ENCODE measurements at regions not wholly inside any gene's neighbourhood (a gene's known extent, or its start where the extent isn't known, plus 50 kb on each side); places are given as distances from the start of the nearest gene placed in this dataset.

DNA sequence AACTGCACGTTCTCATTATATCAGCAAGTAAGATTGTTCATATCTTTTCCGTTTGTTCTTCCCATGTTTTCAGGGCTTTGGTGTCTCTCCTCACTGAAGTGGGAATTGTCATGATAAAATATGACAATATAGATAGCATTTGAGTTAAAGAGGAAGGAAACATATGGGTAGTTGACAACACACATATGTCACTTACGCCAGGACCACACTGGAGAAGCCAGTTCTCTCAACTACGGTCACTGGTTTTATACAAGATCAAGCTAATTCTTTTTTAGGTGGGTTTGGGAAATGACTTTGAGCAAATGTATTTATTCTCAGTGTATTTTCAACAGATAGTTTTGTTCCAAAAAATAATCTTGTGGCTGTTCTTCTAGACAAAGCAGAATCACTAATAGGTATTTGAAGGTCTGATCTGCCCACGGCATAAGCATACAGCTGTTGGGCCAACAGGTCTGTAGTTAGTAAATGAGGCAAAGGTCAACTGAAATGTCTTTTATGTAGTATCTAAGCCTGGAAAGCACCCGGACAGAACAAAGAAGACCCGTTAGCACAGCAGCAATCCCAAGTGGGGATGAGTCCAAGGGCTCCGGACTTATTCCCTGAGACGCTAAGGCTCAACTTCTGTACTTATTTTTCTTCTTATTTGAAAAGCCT, 433.6 kb upstream of the ZP4 start:
- Histone ChIP-seq H3K27ac (no peak overlapping the region), H3K9me3 (no peaks in the 10 kb centered on the region), H3K4me1 (no peaks in the 10 kb centered on the region), H3K36me3 (no peaks in the 10 kb centered on the region), H3K4me3 (no peak overlapping the region), H3K27me3 (no peaks in the 10 kb centered on the region)
- intact Hi-C loops (cut with DNase I), result no loop called here
- TF ChIP-seq POLR2A (IDR thresholded peaks at IDR 0.05), result no peak
- DNase-seq (ENCODE audit: extremely low spot score in 2 of 2), result no peak

DNA sequence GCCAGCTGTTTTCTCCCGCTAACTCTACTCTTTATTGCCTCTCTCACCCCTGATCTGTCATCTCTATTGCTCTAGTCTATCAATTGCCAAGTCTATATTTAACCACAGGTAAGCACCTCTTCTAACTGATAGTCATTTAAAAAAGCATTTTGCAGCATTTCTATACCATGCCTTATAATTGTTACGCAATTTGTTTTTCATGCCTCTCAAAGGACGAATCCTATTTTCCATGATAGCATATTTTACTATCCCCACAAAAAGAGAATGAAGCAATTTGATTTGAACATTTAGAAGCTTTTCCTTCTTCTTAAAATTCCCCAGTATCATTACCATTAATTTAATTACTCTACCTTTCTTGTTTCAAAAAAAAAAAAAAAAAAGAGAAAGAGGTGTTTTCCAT, 432.8 kb upstream of the ZP4 start:
- intact Hi-C loops (cut with DNase I), result no loop called here
- no peaks in the 10 kb centered on the region for H3K4me1 ChIP-seq
- H3K4me3 ChIP-seq, result no peak overlapping the region
- H3K27me3 ChIP-seq, result no peaks in the 10 kb centered on the region
- no peak for TF ChIP-seq POLR2A (IDR thresholded peaks at IDR 0.05)
- TF ChIP-seq, protein P1, sequence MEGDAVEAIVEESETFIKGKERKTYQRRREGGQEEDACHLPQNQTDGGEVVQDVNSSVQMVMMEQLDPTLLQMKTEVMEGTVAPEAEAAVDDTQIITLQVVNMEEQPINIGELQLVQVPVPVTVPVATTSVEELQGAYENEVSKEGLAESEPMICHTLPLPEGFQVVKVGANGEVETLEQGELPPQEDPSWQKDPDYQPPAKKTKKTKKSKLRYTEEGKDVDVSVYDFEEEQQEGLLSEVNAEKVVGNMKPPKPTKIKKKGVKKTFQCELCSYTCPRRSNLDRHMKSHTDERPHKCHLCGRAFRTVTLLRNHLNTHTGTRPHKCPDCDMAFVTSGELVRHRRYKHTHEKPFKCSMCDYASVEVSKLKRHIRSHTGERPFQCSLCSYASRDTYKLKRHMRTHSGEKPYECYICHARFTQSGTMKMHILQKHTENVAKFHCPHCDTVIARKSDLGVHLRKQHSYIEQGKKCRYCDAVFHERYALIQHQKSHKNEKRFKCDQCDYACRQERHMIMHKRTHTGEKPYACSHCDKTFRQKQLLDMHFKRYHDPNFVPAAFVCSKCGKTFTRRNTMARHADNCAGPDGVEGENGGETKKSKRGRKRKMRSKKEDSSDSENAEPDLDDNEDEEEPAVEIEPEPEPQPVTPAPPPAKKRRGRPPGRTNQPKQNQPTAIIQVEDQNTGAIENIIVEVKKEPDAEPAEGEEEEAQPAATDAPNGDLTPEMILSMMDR (IDR thresholded peaks at IDR 0.05), result no peak
- no peak for DNase-seq (ENCODE audit: extremely low spot score in 2 of 2)
- no peaks in the 10 kb centered on the region for H3K9me3 ChIP-seq
- H3K27ac ChIP-seq, result no peak overlapping the region
- no peaks in the 10 kb centered on the region for H3K36me3 ChIP-seq

DNA sequence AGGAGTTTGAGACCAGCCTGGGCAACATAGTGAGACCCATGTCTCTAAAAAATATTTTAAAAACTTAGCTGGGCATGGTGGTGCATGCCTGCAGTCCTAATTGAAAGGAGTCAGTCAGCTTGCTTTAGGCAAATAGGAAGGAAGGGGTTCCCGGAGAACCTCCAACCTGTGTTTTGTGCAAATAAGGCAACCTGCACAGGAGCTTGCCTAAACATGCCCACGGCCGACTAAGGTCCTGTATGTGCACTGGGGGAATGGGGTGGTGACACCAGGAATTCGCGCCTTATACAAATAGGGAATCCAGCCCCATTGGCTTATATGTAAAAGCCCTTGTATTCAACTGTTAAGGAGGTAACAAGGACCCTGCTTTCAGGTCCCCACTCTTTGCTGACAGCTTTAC, 429.2 kb upstream of the ZP4 start:
- Histone ChIP-seq H3K4me1 (no peaks in the 10 kb centered on the region), H3K9me3 (no peaks in the 10 kb centered on the region), H3K4me3 (no peak overlapping the region), H3K36me3 (no peaks in the 10 kb centered on the region), H3K27me3 (no peaks in the 10 kb centered on the region), H3K27ac (no peak overlapping the region)
- no peak for TF ChIP-seq POLR2A (IDR thresholded peaks at IDR 0.05)
- no peak for TF ChIP-seq POLR2AphosphoS5 (IDR thresholded peaks at IDR 0.05; ENCODE audit: insufficient read depth in 1 of 2, low read depth in 1 of 2)
- TF ChIP-seq, protein P1 (IDR thresholded peaks at IDR 0.05), result no peak
- intact Hi-C loops (cut with DNase I), result no loop called here
- no peak for DNase-seq (ENCODE audit: extremely low spot score in 2 of 2)

DNA sequence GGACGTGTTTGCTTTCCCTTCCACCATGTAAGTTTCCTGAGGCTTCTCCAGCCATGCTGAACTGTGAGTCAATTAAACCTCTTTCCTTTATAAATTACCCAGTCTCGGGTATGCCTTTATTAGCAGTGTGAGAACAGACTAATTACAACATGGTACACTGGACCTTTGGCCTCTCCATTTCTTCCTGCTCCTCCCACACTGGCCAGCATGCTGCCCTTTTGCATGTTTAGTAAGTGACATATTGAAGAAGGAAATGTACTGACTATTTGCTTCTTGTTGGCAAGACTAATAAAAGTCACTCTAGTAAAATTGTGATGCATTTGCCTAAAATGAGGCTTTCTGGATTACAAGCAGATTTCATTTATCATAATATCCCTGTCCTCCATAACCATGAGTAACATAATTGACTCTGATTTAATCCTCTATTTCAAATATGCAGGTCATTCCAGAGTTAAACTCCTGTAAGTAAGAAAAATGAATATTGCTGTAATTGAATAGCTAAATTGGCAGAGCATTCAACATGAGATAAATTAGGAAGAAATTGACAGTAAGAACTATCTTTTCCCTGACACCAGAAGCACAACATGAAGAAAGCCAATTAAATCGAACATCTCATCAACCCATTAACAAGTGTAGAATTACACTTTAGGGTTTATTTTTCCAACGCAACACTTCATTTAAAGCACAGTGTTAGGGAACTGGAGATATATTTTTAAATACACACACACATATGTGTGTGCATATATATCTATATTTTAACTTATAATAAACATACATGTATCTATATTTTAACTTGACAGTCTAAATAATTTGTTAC, 427.8 kb upstream of the ZP4 start:
- no peak for TF ChIP-seq POLR2AphosphoS5 (IDR thresholded peaks at IDR 0.05; ENCODE audit: insufficient read depth in 1 of 2, low read depth in 1 of 2)
- TF ChIP-seq, protein P1 (IDR thresholded peaks at IDR 0.05), result no peak
- TF ChIP-seq POLR2A (IDR thresholded peaks at IDR 0.05), result no peak
- Histone ChIP-seq H3K27ac (no peak overlapping the region), H3K27me3 (no peaks in the 10 kb centered on the region), H3K9me3 (no peaks in the 10 kb centered on the region), H3K4me3 (no peak overlapping the region), H3K4me1 (no peaks in the 10 kb centered on the region), H3K36me3 (no peaks in the 10 kb centered on the region)
- no peak for DNase-seq (ENCODE audit: extremely low spot score in 2 of 2)
- intact Hi-C loops (cut with DNase I), result no loop called here

DNA sequence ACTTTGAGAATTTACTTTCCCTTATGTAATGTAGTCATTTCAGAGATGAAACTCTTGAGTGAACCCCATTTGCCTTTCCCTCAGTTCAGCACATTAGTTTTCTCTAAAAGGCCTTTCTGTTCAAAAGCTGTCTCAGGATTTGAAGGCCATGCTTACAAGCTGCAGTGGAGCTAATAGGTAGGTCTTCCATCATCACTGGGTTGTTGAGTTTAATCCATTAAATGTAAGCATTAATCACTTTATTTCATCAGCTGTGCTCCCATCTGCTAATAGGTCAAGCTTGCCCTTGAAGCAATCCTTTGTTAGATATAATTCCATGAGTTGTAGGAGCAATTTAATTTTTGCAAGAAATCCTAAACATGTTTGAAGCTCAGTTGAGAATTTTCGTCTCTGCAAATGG, 422.2 kb upstream of the ZP4 start:
- H3K36me3 ChIP-seq, result no peaks in the 10 kb centered on the region
- DNase-seq (ENCODE audit: extremely low spot score in 2 of 2), result no peak
- TF ChIP-seq POLR2AphosphoS5 (IDR thresholded peaks at IDR 0.05; ENCODE audit: insufficient read depth in 1 of 2, low read depth in 1 of 2) (no peak), POLR2A (IDR thresholded peaks at IDR 0.05) (no peak)
- TF ChIP-seq, protein P1 (IDR thresholded peaks at IDR 0.05), result no peak
- no peaks in the 10 kb centered on the region for H3K9me3 ChIP-seq
- H3K4me3 ChIP-seq, result no peak overlapping the region
- H3K27ac ChIP-seq, result no peak overlapping the region
- intact Hi-C loops (cut with DNase I), result no loop called here
- H3K4me1 ChIP-seq, result no peaks in the 10 kb centered on the region
- no peaks in the 10 kb centered on the region for H3K27me3 ChIP-seq

All from vagina (tissue), 2 donors.